HG03175 (cell line): ENCODE measurements at regions not wholly inside any gene's neighbourhood (a gene's known extent, or its start where the extent isn't known, plus 50 kb on each side); places are given as distances from the start of the nearest gene placed in this dataset.

Experiments used
- ATAC-seq: cut with Tn5 transposase; IDR thresholded peaks from one replicate; pipeline ENCODE4 v1.9.1; 2021; ENCODE audit warnings: mild to moderate bottlenecking, moderate library complexity; ENCODE audit not compliant: unreplicated experiment

GRCh38 chr4:153131596-153131995, 72.6 kb upstream of the TRIM2 start:
- no peak for ATAC-seq

GRCh38 chr4:153137159-153137558, 67.1 kb upstream of the TRIM2 start:
- ATAC-seq: no peak

GRCh38 chr4:153137677-153138630, 66.3 kb upstream of the TRIM2 start:
- no peak for ATAC-seq

- ATAC-seq: no peak
These were observed 65.5 kb upstream of the TRIM2 start for GRCh38 chr4:153138736-153139135.

- ATAC-seq: no peak
These were observed 63.9 kb upstream of the TRIM2 start for GRCh38 chr4:153140294-153140693.

- no peak for ATAC-seq
These were observed 63.0 kb upstream of the TRIM2 start for GRCh38 chr4:153141238-153141637.

- ATAC-seq: no peak
These were observed 61.4 kb upstream of the TRIM2 start for GRCh38 chr4:153142700-153143438.

- no peak for ATAC-seq
These were observed 60.5 kb upstream of the TRIM2 start for GRCh38 chr4:153143527-153144348.

- no peak for ATAC-seq
These were observed 58.2 kb upstream of the TRIM2 start for GRCh38 chr4:153146031-153146430.

GRCh38 chr4:153146961-153147360, 57.3 kb upstream of the TRIM2 start:
- no peak for ATAC-seq

GRCh38 chr4:153148791-153149190, 55.5 kb upstream of the TRIM2 start:
- no peak for ATAC-seq

- ATAC-seq: no peak
These were observed 52.4 kb upstream of the TRIM2 start for GRCh38 chr4:153151535-153152455.

- peak; percentile 30 for ATAC-seq
These were observed 51.5 kb upstream of the TRIM2 start for GRCh38 chr4:153152501-153153338.

- peak; percentile 60 for ATAC-seq
These were observed 50.8 kb upstream of the TRIM2 start for GRCh38 chr4:153153339-153153871.

- ATAC-seq: no peak
These were observed 50.0 kb upstream of the TRIM2 start for GRCh38 chr4:153154007-153154975.
